Spinal cord (tissue), 9 donors: ENCODE measurements at regions not wholly inside any gene's neighbourhood (a gene's known extent, or its start where the extent isn't known, plus 50 kb on each side); places are given as distances from the start of the nearest gene placed in this dataset.

ENCODE experiments used
- DNase-seq, 6 donors: peaks; one replicate each; pipeline versions ENCODE4 v3.0.0 to v3.0.0-alpha.2; 2013 to 2015; ENCODE audit warnings: low spot score in 6 of 6, low read depth in 4 of 6
- H3K27ac ChIP-seq: one replicate; pipeline ENCODE4 v1.5.1; 2013; ENCODE audit warnings: low read depth, low read length, control low read depth
- H3K27me3 ChIP-seq: one replicate; pipeline ENCODE4 v1.6.1; 2013; ENCODE audit warnings: low read length; ENCODE audit not compliant: control insufficient read depth, insufficient read depth
- H3K36me3 ChIP-seq: one replicate; pipeline ENCODE4 v1.6.1; 2013; ENCODE audit warnings: low read length; ENCODE audit not compliant: control insufficient read depth, insufficient read depth
- H3K4me1 ChIP-seq: one replicate; pipeline ENCODE4 v1.6.1; 2013; ENCODE audit warnings: low read length; ENCODE audit not compliant: control insufficient read depth, insufficient read depth
- H3K4me3 ChIP-seq: one replicate; pipeline ENCODE4 v1.5.1; 2013; ENCODE audit warnings: low read depth, low read length, control low read depth
- H3K9me3 ChIP-seq: one replicate; pipeline ENCODE4 v1.6.1; 2013; ENCODE audit warnings: low read length; ENCODE audit not compliant: control insufficient read depth, insufficient read depth
- WGBS: methylation state at CpG from one replicate; pipeline ENCODE4 v1.1.5; 2013; ENCODE audit warnings: missing lambda C conversion rate; ENCODE audit not compliant: insufficient coverage; 5-methylcytosine and 5-hydroxymethylcytosine counted together
- donor health status: healthy.

- Histone ChIP-seq H3K9me3 (no peaks in the 10 kb centered on the region), H3K4me3 (no peak overlapping the region), H3K27me3 (no peaks in the 10 kb centered on the region), H3K4me1 (peaks cover 4% of the 10 kb centered on the region), H3K36me3 (no peaks in the 10 kb centered on the region), H3K27ac (no peak overlapping the region)
- DNase-seq: peak; percentile 13 to 90 (median 34)
- 38% methylated on average over 5 of the region's 8 CpGs for WGBS
These were observed 417.3 kb downstream of the GABRB3 start for GRCh38 chr15:26355472-26356074.

GRCh38 chr15:26352909-26353308, 420.0 kb downstream of the GABRB3 start:
- DNase-seq: no peak
- Histone ChIP-seq H3K4me1 (peaks cover 4% of the 10 kb centered on the region), H3K4me3 (no peak overlapping the region), H3K27ac (no peak overlapping the region), H3K27me3 (no peaks in the 10 kb centered on the region), H3K9me3 (no peaks in the 10 kb centered on the region), H3K36me3 (no peaks in the 10 kb centered on the region)
- WGBS: 83% methylated on average over 2 of the region's 4 CpGs

- H3K36me3 ChIP-seq: no peaks in the 10 kb centered on the region
- WGBS: 80% methylated on average over 2 of the region's 4 CpGs
- no peaks in the 10 kb centered on the region for H3K27me3 ChIP-seq
- peaks cover 4% of the 10 kb centered on the region for H3K4me1 ChIP-seq
- peak in 1 of 6 donors; percentile 18 for DNase-seq
- H3K9me3 ChIP-seq: no peaks in the 10 kb centered on the region
- H3K27ac ChIP-seq: no peak overlapping the region
- H3K4me3 ChIP-seq: no peak overlapping the region
These were observed 420.5 kb downstream of the GABRB3 start for GRCh38 chr15:26352406-26352805.

GRCh38 chr15:26325495-26325894, 447.4 kb downstream of the GABRB3 start:
- H3K9me3 ChIP-seq: no peaks in the 10 kb centered on the region
- H3K27me3 ChIP-seq: no peaks in the 10 kb centered on the region
- no peak overlapping the region for H3K4me3 ChIP-seq
- no peaks in the 10 kb centered on the region for H3K36me3 ChIP-seq
- H3K27ac ChIP-seq: no peak overlapping the region
- no peak for DNase-seq
- no peaks in the 10 kb centered on the region for H3K4me1 ChIP-seq

GRCh38 chr15:26323566-26323965, 449.3 kb downstream of the GABRB3 start:
- DNase-seq: peak in 2 of 6 donors; percentile 7 to 64
- no CpG with 5 or more reads among the region's 4 CpGs for WGBS
- Histone ChIP-seq H3K4me1 (no peaks in the 10 kb centered on the region), H3K27ac (no peak overlapping the region), H3K36me3 (no peaks in the 10 kb centered on the region), H3K9me3 (no peaks in the 10 kb centered on the region), H3K4me3 (no peak overlapping the region), H3K27me3 (no peaks in the 10 kb centered on the region)

- H3K27me3 ChIP-seq: no peaks in the 10 kb centered on the region
- peak in 1 of 6 donors; percentile 47 for DNase-seq
- no peaks in the 10 kb centered on the region for H3K9me3 ChIP-seq
- H3K4me3 ChIP-seq: no peak overlapping the region
- no peaks in the 10 kb centered on the region for H3K36me3 ChIP-seq
- H3K27ac ChIP-seq: no peak overlapping the region
- H3K4me1 ChIP-seq: no peaks in the 10 kb centered on the region
- WGBS: no CpG with 5 or more reads among the region's 1 CpG
These were observed 454.2 kb downstream of the GABRB3 start for GRCh38 chr15:26318689-26319088.

GRCh38 chr15:26314577-26314976, 451.4 kb upstream of the ATP10A start:
- WGBS: 79% methylated on average over 2 of the region's 4 CpGs
- H3K27me3 ChIP-seq: no peaks in the 10 kb centered on the region
- H3K9me3 ChIP-seq: peaks cover 1% of the 10 kb centered on the region
- no peak for DNase-seq
- no peaks in the 10 kb centered on the region for H3K4me1 ChIP-seq
- no peak overlapping the region for H3K27ac ChIP-seq
- H3K4me3 ChIP-seq: no peak overlapping the region
- H3K36me3 ChIP-seq: no peaks in the 10 kb centered on the region

- Histone ChIP-seq H3K27me3 (no peaks in the 10 kb centered on the region), H3K27ac (no peak overlapping the region), H3K9me3 (peaks cover 1% of the 10 kb centered on the region), H3K4me1 (no peaks in the 10 kb centered on the region), H3K4me3 (no peak overlapping the region), H3K36me3 (no peaks in the 10 kb centered on the region)
- WGBS: 56% methylated on average over 1 of the region's 4 CpGs
- no peak for DNase-seq
These were observed 448.6 kb upstream of the ATP10A start for GRCh38 chr15:26311710-26312236.

- H3K4me3 ChIP-seq: no peak overlapping the region
- WGBS: 81% methylated on average over 5 of the region's 10 CpGs
- DNase-seq: peak in 2 of 6 donors; percentile 50
- no peaks in the 10 kb centered on the region for H3K27me3 ChIP-seq
- peaks cover 12% of the 10 kb centered on the region for H3K4me1 ChIP-seq
- no peak overlapping the region for H3K27ac ChIP-seq
- H3K36me3 ChIP-seq: no peaks in the 10 kb centered on the region
- no peaks in the 10 kb centered on the region for H3K9me3 ChIP-seq
These were observed 435.6 kb upstream of the ATP10A start for GRCh38 chr15:26298659-26299170.

- Histone ChIP-seq H3K4me1 (peaks cover 16% of the 10 kb centered on the region), H3K4me3 (no peak overlapping the region), H3K9me3 (no peaks in the 10 kb centered on the region), H3K36me3 (no peaks in the 10 kb centered on the region), H3K27ac (no peak overlapping the region), H3K27me3 (no peaks in the 10 kb centered on the region)
- WGBS: 94% methylated on average over 38 of the region's 38 CpGs
- no peak for DNase-seq
These were observed 435.0 kb upstream of the ATP10A start for GRCh38 chr15:26298010-26298658.
